GM08714 (cell line): ENCODE measurements at regions not wholly inside any gene's neighbourhood (a gene's known extent, or its start where the extent isn't known, plus 50 kb on each side); places are given as distances from the start of the nearest gene placed in this dataset.

Source experiments
- H3K4me3 ChIP-seq: fragments of 200-500 bp; sonication (Bioruptor generic); 2 replicates; pipeline ENCODE4 v1.5.1; 2014; ENCODE audit warnings: mild to moderate bottlenecking, low read length, inconsistent platforms
- ZNF274 ChIP-seq: IDR thresholded peaks from 2 replicates; pipeline ENCODE4 v1.6.1; 2012; ENCODE audit warnings: mild to moderate bottlenecking, low read depth, low read length

GRCh38 chr12:94812345-94812744, 162.0 kb upstream of the TMCC3 start:
- TF ChIP-seq ZNF274, result no peak
- H3K4me3 ChIP-seq, result peak overlapping the region; percentile 31; the same call in 1 of the 2 replicates

DNA sequence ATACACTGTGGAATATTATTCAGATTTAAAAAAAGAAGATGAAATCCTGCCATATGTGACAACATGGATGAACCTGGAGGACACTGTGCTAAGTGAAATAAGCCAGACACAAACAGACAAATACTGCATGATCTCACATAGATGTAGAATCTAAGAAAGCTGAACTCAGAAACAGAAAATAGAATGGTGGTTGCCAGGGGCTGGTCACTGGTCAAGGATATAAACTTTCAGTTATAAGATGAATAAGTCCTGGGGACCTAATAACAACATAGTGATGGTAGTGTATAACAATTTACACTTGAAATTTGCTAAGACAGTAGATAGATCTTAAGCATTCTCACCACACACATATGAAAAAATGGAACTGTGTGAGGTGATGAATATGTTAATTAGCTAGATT, 161.3 kb upstream of the TMCC3 start:
- TF ChIP-seq ZNF274, result no peak
- no peak overlapping the region for H3K4me3 ChIP-seq

- H3K4me3 ChIP-seq, result no peak overlapping the region
- no peak for TF ChIP-seq ZNF274
Observed at GRCh38 chr12:94807951-94808350, 157.6 kb upstream of the TMCC3 start.

DNA sequence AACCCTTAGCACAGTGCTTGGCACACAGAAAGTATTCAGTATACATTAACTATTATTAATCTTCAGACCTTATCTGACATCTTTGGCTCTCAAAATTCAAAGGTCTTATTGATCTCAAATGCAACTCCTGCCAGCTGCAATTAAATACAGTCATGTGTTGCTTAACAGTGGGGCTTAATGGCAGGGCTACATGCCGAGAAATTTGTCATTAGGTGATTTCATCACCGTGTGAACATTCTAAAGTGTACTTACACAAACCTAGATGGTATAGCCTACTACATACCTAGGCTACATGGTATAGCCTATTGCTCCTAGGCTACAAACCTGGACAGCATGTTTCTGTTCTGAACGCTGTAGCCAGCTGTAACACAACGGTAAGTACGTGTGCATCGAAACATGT, 156.3 kb upstream of the TMCC3 start:
- TF ChIP-seq ZNF274, result no peak
- H3K4me3 ChIP-seq, result no peak overlapping the region

DNA sequence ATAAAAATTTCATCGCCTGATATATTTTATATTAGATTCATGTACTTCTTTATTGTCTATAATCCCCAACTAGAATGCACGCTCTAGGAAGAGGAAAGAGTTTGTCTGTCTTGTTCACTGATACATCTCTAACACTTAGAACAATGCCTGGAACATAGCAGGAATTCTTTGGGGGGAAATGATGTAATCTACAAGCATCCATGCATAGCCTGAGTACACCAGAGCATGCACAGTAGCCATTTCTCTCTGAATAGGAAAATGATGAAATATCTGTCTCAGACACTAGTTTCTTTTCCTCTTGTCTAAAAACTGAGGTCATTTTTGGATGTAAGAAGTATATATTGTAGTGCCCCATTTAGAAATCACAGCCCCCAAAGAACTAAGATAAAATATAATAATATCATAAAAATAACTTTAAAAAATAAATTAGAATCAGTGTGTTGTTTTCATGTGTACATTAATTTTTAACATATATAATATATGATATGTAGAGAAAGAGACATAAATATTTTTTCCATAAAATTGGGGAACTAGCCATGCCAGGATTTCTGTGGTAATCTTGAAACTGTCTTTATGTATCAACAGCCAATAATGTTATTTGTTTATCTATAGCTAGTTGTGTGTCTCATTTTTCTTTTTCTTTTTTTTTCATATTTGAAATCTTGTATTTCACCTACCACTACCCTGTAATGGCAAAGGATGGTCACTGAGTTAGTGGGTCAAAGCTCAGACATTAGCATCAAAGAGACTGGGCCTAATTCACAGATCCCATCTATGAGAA, 155.6 kb upstream of the TMCC3 start:
- H3K4me3 ChIP-seq, result no peak overlapping the region
- TF ChIP-seq ZNF274, result no peak

GRCh38 chr12:94803939-94804338, 153.6 kb upstream of the TMCC3 start:
- no peak overlapping the region for H3K4me3 ChIP-seq
- no peak for TF ChIP-seq ZNF274

GRCh38 chr12:94802796-94803195, 152.4 kb upstream of the TMCC3 start:
- no peak overlapping the region for H3K4me3 ChIP-seq
- no peak for TF ChIP-seq ZNF274

- H3K4me3 ChIP-seq, result no peak overlapping the region
- no peak for TF ChIP-seq ZNF274
Observed at GRCh38 chr12:94801745-94802144, 151.4 kb upstream of the TMCC3 start.

- TF ChIP-seq ZNF274, result no peak
- no peak overlapping the region for H3K4me3 ChIP-seq
Observed at GRCh38 chr12:94799136-94799535, 148.8 kb upstream of the TMCC3 start.

DNA sequence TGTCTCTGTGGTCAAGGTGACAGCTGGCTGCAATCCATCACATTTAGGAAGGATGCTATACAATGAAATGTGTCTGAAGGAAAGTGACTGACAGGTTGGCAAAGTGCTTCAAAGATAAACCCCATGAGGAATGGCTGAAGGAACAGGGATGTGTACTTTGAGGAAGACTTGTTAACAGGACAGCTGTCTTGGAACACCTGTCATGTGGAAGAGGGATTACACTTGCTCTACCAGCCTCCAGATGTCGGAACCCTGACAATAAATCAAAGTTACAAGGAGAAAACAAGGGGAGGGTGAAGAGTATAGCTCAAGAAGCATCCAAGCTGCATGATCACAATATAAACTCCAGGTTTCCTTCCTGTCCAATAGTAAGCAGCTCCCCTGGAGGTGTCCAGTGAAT, 147.8 kb upstream of the TMCC3 start:
- TF ChIP-seq ZNF274, result no peak
- no peak overlapping the region for H3K4me3 ChIP-seq

- no peak overlapping the region for H3K4me3 ChIP-seq
- no peak for TF ChIP-seq ZNF274
Observed at GRCh38 chr12:94795520-94795919, 145.2 kb upstream of the TMCC3 start.

- no peak overlapping the region for H3K4me3 ChIP-seq
- no peak for TF ChIP-seq ZNF274
Observed at GRCh38 chr12:94795044-94795443, 144.7 kb upstream of the TMCC3 start.

GRCh38 chr12:94793191-94793595, 142.8 kb upstream of the TMCC3 start:
- TF ChIP-seq ZNF274, result no peak
- no peak overlapping the region for H3K4me3 ChIP-seq

- TF ChIP-seq ZNF274, result no peak
Observed at GRCh38 chr12:94792693-94793092, 142.3 kb upstream of the TMCC3 start.

GRCh38 chr12:94791933-94792332, 141.6 kb upstream of the TMCC3 start:
- no peak overlapping the region for H3K4me3 ChIP-seq
- no peak for TF ChIP-seq ZNF274

More at GRCh38 chr12:94792693-94793092, 142.3 kb upstream of the TMCC3 start:
- H3K4me3 ChIP-seq, result no peak overlapping the region

DNA sequence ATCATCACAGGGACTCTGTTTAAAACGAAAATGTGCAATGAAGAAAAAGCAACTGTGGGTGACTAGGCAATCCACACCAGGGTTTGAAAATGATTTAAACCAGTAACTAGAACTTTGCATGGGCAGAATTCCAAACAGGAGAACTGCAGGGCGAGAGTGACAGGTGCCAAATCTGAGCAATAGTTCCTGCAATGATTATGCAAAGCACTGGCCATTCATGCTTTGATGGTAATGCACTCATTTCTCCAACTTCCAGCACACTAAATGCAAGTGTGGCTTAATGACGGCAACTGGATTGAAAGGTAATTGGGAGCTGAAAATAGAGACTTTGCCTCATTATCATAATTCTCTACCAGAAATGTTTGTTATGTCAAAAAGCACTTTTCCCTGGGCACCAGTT, 140.5 kb upstream of the TMCC3 start:
- no peak for TF ChIP-seq ZNF274
- H3K4me3 ChIP-seq, result no peak overlapping the region
